NCI-H1694 (cell line): ENCODE measurements at regions not wholly inside any gene's neighbourhood (a gene's known extent, or its start where the extent isn't known, plus 50 kb on each side); places are given as distances from the start of the nearest gene placed in this dataset.
A peak's percentile ranks its signal among the peaks of the same experiment; 100 is the strongest.
"Not testable (repeated sequence)": the region's sequence is repeated elsewhere in the genome, so short reads cannot be mapped to it uniquely, and the experiment has no call there.

Experiments used
- DNase-seq: peaks from one replicate; lab custom pipeline; 2025; lab: John Stamatoyannopoulos, UW

DNA sequence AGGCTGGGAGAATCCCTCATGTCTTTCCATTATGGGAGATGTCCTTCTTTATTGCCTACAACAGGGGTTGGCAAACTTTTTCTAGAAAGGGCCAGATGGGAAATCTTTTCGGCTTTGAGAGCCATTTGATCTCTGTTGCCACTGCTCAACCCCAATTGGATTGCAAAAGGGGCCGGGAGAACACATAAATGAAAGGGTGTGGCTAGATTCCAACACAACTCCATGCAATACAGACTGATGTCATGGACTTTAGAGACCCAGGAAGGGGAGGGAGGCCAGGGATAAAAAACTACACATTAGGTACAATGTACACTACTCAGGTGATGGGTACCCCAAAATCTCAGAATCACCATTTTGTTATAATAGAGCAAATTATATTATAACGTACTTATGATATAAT lies 97.6 kb upstream of the SIM2 start:
- no peak for DNase-seq

- DNase-seq = no peak
Observed at GRCh38 chr21:36602735-36603134, 96.2 kb upstream of the SIM2 start.

- no peak for DNase-seq
Observed at GRCh38 chr21:36603221-36603620, 95.7 kb upstream of the SIM2 start.

- DNase-seq = no peak
Observed at GRCh38 chr21:36605426-36605825, 93.5 kb upstream of the SIM2 start.

GRCh38 chr21:36606287-36606982 lies 92.5 kb upstream of the SIM2 start:
- no peak for DNase-seq

DNA sequence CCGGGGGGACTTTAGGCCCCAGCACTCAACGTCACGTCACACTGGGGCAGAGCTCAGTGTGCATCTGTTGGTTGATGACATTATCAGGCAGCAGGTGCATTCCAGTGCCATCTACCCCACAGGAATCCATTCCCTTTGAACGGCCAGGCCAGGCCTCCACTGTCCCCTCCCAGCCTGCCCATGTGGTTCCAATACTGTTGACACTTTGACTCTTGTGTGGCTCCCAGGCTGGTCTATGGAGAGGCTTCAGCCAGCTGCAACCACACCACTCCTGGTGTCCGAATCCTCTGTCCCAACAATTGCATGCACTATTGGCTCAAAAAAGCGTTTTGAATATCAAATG lies 92.0 kb upstream of the SIM2 start:
- no peak for DNase-seq

- DNase-seq = no peak
Observed at GRCh38 chr21:36608041-36608896, 90.6 kb upstream of the SIM2 start.

GRCh38 chr21:36608897-36609225 lies 90.1 kb upstream of the SIM2 start:
- DNase-seq = no peak

GRCh38 chr21:36609654-36610053 lies 89.3 kb upstream of the SIM2 start:
- DNase-seq = no peak

- DNase-seq = no peak
Observed at GRCh38 chr21:36610201-36610600, 88.7 kb upstream of the SIM2 start.

DNA sequence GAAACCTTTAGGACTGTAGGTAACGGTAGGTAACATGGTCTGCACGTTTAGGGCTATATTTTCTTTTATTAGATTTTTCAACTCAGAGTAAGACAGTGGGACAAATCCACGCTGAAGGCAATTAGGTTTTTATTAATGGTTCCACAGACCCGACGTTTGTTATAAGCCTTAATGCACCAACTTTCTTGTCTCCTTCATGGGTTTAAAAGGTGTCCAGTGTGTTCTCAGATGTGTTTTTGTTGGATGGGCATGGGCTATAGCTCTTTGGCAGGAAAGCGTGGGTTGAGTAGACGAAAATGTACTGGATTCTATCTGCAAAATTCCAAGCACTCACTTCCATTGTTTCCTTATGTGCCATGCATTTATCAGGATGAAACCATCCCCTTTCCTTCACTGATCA lies 88.0 kb upstream of the SIM2 start:
- DNase-seq = no peak

GRCh38 chr21:36611379-36611778 lies 87.5 kb upstream of the SIM2 start:
- DNase-seq = no peak

- no peak for DNase-seq
Observed at GRCh38 chr21:36613059-36613458, 85.9 kb upstream of the SIM2 start.

GRCh38 chr21:36613554-36613953 lies 85.4 kb upstream of the SIM2 start:
- no peak for DNase-seq

GRCh38 chr21:36615274-36615964 lies 83.5 kb upstream of the SIM2 start:
- peak; percentile 2 for DNase-seq

- not testable (repeated sequence) for DNase-seq
Observed at GRCh38 chr21:36616773-36617172, 82.1 kb upstream of the SIM2 start.

- not testable (repeated sequence) for DNase-seq
Observed at GRCh38 chr21:36621794-36622193, 77.1 kb upstream of the SIM2 start.

GRCh38 chr21:36624105-36624504 lies 74.8 kb upstream of the SIM2 start:
- no peak for DNase-seq

DNA sequence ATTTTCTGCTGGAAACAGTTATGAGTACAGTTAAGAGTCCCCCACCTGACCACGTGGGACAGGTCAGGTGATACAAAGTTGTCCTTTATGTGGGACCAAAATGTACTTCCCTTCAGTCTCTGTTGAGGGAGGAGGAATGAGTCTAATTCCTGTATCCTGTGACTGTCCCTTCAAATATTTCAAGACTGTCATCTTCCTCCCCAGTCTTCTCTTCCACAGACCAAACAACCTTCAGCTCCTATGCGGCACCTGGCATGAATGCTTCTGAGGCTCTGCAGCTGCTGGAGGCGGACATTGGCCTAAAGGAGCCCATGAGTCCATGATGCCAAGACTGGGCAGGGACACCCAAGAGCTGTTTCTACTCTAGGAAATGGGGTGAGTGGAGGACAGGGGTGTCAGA lies 72.1 kb upstream of the SIM2 start:
- no peak for DNase-seq

GRCh38 chr21:36627242-36627641 lies 71.7 kb upstream of the SIM2 start:
- no peak for DNase-seq

DNA sequence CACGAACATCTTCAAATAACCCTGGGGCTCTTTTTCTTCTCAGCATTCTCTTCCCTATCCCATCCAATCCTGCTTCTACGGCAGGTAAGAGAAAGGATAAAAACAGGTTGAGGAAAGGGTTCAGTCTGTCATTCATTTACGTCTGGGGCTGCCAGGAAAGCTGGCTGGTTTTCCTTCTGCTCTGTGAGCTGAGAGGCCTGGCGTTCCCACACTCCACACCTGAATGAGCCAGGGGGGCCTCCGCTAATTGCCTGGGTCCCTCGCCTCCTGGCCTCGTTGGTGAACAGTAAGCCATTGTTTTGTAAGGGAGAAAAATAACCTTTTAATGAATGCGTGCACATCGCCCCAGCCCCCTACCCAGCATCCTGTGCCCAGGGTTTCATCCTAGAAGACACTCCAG lies 70.8 kb upstream of the SIM2 start:
- DNase-seq = no peak

- DNase-seq = no peak
Observed at GRCh38 chr21:36628761-36629460, 70.0 kb upstream of the SIM2 start.
